WI38 (cell line): ENCODE measurements at regions not wholly inside any gene's neighbourhood (a gene's known extent, or its start where the extent isn't known, plus 50 kb on each side); places are given as distances from the start of the nearest gene placed in this dataset.

ENCODE experiments used
- H3K4me3 ChIP-seq: 2 replicates; pipeline ENCODE4 v1.5.1; 2011; ENCODE audit warnings: low read depth, mild to moderate bottlenecking, control low read depth, low read length
- TF ChIP-seq, protein P1 (sequence below): IDR thresholded peaks from 2 replicates; pipeline ENCODE4 v1.5.1; 2012; ENCODE audit warnings: low read depth, mild to moderate bottlenecking, control low read depth, low read length

DNA sequence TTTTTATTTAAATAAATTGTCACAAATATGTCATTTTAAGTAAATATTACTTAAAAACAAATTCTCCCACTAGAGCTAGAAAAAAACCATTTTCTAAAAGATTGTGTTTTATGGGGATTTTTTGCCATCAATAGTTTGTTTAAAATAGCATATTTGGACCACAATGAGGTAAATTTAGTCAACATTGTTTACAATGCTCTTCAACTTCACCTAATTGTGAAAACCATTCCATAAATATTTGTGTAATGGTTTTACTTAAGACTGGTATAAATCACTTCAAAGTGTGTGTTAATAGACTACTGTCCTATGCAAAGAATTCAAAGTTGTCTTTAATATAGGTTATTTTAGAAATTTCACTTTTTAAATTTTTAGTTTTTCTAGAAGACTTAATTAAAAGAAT lies 1004.2 kb downstream of the PCDH18 start:
- TF ChIP-seq, protein P1, sequence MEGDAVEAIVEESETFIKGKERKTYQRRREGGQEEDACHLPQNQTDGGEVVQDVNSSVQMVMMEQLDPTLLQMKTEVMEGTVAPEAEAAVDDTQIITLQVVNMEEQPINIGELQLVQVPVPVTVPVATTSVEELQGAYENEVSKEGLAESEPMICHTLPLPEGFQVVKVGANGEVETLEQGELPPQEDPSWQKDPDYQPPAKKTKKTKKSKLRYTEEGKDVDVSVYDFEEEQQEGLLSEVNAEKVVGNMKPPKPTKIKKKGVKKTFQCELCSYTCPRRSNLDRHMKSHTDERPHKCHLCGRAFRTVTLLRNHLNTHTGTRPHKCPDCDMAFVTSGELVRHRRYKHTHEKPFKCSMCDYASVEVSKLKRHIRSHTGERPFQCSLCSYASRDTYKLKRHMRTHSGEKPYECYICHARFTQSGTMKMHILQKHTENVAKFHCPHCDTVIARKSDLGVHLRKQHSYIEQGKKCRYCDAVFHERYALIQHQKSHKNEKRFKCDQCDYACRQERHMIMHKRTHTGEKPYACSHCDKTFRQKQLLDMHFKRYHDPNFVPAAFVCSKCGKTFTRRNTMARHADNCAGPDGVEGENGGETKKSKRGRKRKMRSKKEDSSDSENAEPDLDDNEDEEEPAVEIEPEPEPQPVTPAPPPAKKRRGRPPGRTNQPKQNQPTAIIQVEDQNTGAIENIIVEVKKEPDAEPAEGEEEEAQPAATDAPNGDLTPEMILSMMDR: no peak

DNA sequence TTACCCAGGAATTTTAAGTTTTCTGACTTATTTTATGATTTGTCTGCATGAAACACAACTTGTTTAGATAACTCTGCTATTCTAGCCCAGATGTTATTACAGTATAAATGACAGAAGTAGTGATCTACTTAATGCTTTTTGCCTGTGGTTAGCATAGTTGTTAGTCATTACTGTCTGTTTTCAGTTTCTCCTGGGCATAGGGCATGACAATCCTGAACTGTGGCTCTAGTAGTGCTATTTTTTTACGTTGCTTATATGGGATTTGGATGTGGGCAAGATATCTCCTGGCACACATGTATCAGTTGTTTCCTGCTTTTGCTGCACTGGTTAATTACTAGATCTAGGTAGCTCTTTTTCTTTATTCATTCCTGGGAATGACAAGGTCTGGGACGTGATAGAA lies 1005.8 kb downstream of the PCDH18 start:
- no peak overlapping the region for H3K4me3 ChIP-seq
- TF ChIP-seq, protein P1: no peak

More for the DNA sequence above, 1004.2 kb downstream of the PCDH18 start:
- H3K4me3 ChIP-seq: no peak overlapping the region

DNA sequence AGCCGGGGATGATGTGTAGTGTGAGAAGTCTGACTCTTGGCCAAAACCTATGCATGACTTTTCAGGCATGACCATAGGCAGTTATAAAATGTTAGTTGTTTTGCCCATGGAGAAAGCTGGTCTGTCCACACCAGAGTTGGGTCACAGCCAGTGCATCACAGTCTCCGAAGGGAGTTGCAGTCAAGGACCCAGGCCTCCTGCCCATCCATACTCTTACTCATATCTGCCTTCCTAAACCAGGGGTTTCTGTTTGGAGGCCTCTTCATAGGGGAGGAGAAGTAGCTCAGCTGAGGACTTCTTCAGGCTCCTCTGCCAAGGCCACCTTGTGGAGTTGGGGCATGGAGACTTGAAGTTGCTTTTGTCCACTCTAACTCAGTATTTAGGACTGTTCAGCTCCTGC lies 1008.3 kb downstream of the PCDH18 start:
- TF ChIP-seq, protein P1: no peak
- no peak overlapping the region for H3K4me3 ChIP-seq

DNA sequence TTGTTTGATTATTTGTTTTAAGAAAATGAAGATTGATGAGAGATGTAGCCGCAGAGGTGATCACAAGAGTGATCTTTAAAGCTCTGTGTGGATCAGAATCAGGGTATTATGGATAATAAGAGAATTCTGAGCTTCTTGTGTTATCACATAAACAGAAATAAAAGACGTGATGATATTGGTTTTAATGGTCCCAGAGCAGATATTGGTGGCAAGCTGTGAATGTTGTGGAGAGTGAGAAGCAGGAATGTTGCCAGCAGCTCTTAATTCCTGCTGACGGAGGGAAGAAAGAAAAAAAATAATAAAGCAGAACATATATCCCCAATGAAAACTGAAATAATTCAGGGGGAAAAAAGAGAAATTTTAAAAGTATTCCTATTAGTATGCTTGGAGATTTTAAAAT lies 1015.9 kb downstream of the PCDH18 start:
- no peak overlapping the region for H3K4me3 ChIP-seq
- TF ChIP-seq, protein P1: no peak

DNA sequence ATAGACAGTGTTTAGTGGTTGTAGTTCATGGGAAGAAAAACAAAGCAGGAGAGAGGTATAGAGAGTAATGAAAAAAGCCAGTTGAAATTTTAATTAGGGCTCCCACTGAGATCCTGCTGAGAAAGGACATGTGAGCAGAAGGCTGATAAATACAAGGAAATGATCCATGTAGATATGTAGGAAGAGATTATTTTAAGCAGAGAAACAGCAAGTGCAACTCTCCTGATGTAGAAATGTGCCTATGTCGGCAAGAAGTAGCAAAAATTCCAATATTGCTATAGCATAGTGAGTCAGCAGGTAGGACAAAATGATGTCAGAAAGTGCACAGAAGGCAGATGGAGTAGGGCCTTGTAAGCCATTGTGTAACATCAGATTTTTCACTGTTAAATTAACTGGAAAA lies 1027.3 kb downstream of the PCDH18 start:
- H3K4me3 ChIP-seq: no peak overlapping the region
- TF ChIP-seq, protein P1: no peak

DNA sequence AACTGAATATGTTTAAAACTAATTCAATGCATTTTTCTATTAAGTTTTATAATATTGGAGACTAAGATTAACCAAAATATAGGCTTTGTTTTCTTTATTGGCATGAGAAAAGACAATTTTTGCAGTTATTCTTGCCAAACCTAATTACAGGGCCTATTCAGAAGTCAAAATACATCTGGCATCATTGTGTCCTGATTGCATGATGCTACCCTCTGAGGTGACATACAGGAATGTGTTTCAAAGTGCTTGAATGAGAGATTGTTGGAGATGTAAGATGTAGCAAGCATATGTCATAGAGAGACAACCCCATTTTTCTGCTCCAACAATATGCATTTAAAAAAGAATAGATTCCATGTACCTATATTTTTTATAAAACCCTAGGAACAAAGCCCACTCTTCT lies 1036.4 kb downstream of the PCDH18 start:
- H3K4me3 ChIP-seq: no peak overlapping the region
- TF ChIP-seq, protein P1: no peak

DNA sequence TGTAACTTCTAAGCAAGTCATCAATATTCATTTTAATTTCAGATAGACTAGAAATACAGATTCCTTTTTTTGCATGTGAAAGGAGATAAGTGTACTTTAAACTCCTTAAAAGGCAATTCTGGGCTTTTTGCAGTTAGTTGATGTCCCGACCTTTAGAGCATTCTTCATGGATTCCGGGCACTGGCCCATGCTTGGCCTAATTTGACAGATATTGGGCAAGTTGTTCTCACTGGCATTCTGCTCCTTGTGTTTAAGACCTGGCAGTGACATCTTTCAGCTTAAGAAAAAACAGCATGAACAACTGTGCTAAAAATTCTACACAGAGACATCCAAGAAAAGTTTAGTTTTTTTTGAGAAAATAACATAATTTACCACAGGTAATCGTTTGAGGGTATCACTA lies 1037.2 kb downstream of the PCDH18 start:
- no peak overlapping the region for H3K4me3 ChIP-seq
- TF ChIP-seq, protein P1: no peak
